HG03354 (cell line): ENCODE measurements at regions not wholly inside any gene's neighbourhood (a gene's known extent, or its start where the extent isn't known, plus 50 kb on each side); places are given as distances from the start of the nearest gene placed in this dataset.
"Not testable (repeated sequence)": the region's sequence is repeated elsewhere in the genome, so short reads cannot be mapped to it uniquely, and the experiment has no call there.

Experiments used
- ATAC-seq: cut with Tn5 transposase; IDR thresholded peaks from one replicate; pipeline ENCODE4 v1.9.1; 2021; ENCODE audit warnings: mild to moderate bottlenecking; ENCODE audit not compliant: unreplicated experiment, poor library complexity, severe bottlenecking

DNA sequence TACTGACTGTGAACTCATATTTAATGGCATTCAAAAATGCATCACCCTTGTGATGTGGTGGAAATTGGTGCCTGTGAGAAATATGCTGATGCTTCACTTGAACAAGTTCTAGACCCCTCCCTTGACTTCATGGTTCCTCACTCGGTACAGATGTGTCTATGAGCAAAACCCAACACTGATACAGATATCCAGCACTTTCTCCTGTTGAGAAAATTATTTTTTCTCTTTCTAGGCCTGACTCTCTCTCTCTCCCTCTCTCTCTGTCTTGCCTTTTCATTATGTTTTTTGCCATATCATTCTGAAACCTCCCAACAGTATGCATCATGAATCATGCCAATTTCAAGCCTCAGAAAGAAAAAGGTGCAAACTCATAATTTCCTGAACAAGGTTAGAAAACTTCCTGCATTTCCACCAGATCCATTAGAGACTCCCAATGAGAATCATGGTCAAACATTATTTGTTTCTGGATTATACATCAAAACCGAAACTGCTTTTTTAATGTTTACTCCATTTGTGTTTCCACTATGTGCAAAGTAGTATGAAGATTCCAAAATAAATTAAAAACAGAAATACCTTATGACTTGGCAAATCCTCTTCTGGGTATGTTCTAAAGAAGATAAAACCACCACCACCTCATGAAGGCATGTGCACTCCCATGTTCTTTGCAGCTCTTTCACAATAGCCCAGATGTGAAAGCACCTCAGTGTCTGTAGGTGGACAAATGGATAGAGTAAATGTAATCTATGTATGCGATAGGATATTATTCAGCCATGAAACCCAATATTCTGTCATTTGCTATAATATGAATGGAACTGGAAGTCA lies 543.6 kb downstream of the TMEM121 start:
- ATAC-seq = no peak

DNA sequence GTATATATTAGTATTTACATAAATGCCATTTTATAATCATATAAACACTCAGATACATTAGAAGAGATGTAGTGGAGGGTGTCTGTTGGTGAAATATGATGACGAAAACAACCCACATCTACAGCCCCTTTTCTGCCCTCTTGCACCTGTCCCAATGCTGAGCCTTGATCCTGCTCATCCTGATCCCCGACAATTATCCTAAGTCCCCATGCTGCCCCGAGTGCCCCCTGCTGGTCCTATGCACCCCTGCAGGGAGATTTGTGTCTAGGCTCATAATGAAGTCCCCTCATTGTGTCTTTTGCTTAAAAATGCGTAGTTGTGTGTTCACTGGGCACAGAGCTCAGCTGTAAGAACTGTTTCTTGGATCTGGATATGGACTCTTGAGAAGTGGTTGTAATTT lies 554.5 kb downstream of the TMEM121 start:
- no peak for ATAC-seq

DNA sequence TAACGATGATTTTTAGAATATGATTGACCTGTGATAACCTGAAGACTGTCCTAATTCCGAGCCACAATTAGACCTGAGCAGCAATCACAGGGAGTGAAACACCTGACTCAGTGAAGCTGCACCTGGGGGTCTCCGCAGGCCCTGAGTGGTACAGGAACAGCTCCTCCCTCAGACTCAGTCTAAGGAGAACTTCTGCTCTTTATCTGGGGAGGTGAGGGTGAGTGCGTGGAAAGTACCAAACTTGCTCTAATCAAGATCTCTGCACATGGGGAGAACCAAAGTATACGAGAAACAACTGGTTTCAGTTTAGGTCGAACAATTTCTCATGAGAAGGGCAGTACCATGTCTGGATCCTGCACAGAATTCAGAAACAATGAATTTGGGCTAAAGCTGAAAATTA lies 555.3 kb downstream of the TMEM121 start:
- not testable (repeated sequence) for ATAC-seq

DNA sequence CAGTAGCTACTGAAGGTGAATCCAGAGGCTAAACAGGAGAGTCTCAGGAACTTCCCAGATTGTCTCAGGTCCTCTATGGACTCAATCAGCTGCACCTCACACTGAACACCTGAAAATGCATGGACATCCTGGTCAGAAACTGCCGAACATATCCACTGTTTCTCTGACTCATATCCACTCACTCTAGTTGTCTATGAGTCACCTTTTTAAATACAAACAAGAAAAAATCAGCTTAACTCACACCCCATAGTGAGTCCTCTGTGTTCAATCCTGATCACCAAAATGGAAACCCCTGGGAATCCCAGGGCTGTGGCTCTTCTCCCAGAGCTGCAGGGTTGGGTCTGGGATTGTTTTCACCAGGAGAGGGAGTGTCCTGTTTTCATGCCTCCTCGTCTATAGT lies 556.7 kb downstream of the TMEM121 start:
- ATAC-seq = no peak

DNA sequence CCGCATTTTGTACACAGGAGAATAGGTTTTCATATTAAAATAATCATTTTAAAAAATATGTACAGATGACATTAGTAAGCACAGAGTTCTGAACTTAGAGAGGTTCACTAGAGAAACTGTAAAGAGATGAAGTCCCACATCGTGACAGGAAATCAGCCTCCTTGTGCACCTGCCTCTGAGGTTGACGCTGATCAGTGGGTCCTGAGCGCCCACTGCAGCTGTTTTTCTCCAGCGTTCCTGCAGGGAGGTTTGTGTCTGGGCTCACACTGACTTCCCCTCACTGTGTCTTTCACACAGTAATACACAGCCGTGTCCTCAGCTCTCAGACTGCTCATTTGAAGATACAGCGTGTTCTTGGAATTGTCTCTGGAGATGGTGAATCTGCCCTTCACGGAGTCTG lies 561.5 kb downstream of the TMEM121 start:
- ATAC-seq = no peak

DNA sequence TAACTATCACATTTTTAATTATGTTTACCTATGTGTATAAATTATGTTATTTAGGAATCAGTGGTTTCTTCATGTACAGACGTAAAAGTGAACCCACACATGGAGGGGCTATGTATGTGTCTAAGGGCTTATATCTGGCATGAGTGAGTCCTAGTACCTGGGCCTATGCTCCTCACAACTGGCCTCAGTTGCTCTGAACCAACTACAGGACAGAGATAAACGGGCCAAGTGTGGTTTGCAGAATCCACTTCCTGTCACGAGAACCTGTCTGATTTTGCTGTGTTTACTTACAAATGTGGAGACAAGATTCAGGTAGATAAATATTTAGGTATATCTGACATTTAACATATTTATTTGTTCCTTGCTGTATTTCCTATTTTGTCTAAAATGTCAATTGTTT lies 562.5 kb downstream of the TMEM121 start:
- not testable (repeated sequence) for ATAC-seq

DNA sequence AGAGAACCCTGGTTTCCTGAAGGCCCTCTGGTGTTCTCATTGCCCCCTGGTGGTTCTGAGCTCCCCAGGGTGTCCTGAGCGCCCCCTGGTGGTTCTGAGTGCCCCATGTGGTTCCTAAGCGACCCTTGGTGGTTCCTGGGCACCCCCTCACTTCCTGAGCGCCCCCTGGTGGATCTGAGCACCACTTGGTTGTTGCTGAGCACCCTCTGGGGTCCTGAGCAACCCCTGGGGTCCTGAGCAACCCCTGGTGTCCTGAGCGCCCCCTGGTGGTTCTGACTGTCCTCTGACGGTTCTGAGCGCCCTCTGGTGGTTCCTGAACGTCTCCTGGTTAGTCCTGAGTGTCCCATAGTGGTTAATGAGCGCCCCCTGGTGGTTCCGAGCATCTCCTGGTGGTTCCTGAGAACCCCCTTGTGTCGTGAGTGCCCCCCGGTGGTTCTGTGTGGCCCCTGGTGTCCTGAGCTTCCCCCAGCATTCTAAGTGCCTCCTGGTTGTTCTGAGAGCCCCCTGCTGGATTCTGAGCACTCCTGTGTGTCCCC lies 568.3 kb downstream of the TMEM121 start:
- no peak for ATAC-seq

DNA sequence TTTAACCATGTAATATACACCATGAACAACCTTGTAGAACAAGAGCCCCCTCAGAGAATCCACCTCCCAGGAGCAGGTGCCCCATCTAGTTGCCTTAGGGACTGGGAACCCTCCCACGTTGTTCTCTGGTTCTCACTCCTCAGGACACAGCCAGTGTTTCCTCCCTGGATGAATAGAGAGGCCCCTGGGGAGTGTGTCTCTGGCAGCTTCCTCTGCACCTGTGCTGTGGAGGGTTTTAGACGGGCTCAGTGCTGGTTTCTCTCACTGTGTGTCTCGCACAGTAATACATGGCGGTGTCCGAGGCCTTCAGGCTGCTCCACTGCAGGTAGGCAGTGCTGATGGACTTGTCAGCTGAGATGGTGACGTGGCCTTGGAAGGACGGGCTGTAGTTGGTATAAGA lies 581.3 kb downstream of the TMEM121 start:
- ATAC-seq = no peak

DNA sequence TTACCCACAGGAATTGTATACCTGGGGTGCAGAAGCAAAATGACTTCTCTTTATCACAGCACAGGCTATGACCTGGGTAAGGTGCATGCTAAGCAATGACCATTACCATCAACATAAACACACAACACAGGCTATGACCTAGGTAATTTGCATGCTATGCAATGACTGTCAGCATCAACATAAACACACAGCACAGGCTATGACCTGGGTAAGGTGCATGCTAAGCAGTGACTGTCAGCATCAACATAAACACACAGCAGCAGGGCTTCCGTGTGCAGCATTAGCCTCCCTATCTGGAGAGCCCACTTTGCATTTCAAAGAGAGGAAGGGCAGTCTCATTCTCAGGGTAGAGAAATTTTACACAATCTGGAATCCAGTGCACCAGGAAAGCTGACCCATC lies 583.0 kb downstream of the TMEM121 start:
- no peak for ATAC-seq

DNA sequence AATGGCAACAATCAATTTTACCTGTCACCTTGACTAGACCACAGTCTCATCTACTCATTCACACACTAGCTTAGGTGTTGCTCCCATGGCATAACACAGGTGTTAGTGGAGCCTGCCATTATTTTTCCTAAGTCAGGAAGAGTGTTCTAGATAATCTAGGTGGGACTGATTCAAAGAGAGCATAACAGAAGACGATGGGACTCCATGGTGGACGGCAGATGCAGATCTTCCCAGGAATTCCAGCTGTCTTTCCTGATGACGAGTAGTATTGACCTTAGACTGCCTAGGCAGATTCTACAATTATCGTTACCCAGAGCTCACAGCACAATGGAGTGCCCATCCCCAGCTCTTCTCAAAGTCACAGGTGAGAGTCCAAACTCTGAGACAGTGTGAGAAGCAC lies 589.0 kb downstream of the TMEM121 start:
- no peak for ATAC-seq

DNA sequence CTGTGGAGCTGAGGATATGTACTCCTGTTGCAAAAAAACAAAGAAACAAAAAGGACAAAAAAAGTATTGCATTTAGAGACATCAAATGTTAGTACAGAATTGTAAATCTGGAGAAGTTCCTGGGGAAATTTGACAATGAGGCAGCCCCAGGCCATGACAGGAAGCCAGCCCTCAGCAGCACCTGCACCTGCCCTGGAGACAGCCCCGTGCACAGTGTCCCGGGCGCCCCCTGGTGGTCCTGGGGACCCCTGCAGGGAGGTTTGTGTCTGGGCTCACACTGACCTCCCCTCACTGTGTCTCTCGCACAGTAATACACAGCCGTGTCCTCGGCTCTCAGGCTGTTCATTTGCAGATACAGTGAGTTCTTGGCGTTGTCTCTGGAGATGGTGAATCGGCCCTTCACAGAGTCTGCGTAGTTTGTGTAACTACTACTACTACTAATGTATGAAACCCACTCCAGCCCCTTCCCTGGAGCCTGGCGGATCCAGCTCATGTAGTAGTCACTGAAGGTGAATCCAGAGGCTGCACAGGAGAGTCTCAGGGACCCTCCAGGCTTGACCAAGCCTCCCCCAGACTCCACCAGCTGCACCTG lies 590.1 kb downstream of the TMEM121 start:
- ATAC-seq = not testable (repeated sequence)

DNA sequence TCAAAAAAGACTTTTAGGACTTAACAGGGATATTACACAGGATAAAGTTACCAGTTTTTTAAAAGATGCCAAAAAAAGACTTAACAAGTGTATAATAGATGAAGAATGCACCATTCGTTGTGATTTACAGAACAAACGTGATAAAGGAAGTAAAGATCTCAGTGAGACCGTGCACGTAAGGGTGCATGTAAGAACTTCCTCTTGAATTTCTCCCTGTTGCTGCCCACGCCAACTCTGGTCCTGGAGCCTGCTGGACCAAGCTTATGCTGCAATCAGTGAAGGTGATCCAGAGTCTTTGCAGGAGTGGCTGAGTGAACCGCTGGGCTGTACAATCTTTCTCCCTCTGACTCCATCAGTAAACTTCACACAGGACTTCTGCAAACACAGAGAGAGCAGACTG lies 593.7 kb downstream of the TMEM121 start:
- ATAC-seq = no peak

DNA sequence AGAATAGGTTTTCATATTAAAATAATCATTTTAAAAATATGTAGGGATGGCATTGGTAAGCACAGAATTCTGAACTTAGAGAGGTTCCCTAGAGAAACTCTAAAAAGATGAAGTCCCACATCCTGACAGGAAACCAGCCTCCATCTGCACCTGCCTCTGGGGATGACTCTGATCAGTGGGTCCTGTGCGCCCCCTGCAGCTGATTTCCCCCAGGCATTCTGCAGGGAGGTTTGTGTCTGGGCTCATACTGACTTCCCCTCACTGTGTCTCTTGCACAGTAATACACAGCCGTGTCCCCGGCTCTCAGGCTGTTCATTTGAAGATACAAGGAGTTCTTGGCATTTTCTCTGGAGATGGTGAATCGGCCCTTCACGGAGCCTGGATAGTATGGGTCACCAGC lies 602.9 kb downstream of the TMEM121 start:
- ATAC-seq = no peak

DNA sequence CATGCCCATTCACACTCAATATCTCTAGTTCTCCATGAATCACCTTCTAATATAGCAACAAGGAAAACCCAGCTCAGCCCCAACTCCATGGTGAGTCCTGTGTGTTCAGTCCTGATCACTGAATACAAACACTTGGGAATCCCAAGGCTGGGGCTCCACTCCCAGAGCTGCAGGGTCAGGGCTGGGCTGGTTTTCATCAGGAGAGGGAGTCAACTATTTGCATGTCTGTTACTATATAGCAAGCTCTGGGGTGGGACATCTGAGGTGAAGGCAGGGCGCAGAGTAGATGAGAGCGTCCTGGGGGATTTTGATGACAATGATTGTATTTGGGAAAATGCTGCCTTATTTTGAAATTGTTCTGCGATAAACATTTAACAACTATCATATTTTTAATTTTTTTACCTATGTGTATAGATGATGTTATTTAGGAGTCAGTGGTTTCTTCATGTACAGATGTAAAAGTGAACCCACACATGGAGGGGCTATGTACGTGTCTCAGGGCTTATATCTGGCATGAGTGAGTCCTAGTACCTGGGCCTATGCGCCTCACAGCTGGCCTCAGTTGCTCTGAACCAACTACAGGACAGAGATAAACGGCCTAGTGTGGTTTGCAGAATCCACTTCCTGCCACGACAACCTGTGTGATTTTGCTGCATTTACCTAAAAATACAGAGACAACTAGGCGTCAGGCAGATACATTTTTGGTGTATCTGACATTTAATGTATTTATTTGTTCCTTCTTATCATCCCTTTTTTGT lies 603.7 kb downstream of the TMEM121 start:
- not testable (repeated sequence) for ATAC-seq

DNA sequence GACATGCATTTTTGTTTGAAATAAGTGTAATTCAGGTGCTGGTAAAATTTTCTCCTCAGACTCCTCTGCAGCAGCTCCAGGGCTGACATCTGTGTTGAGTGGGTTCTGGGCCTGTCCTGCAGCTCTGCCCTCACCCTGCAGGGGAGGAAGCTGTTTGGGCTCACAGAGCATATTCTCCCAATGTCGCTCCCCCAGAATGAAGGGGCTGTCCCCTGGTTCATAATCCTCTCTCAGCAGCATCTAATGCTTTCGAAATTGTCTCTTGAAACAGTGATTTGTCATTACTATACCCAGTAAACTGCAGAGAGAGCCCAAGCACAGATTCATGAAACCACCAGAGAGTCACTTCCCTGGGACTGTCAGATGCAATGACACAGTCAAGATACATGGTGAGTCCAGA lies 606.7 kb downstream of the TMEM121 start:
- not testable (repeated sequence) for ATAC-seq

DNA sequence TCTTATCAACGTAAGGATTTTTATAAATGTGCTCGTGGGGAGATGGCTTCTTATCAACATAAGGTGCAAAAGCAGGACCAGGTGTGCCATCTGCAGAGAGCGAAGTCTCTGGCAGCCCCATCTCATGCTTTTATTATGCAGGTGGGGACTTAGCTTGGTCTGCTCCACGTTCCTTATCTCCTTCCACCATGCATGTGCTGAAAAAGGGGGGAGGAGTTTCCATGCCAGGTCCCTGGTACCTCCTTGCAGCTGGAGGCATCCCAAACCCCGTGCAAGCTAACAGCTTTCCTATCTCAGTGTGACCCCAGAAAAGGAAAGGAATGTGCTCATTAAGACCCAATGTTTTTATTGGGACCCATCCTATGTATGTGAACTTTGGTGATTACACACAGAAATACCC lies 608.5 kb downstream of the TMEM121 start:
- no peak for ATAC-seq

DNA sequence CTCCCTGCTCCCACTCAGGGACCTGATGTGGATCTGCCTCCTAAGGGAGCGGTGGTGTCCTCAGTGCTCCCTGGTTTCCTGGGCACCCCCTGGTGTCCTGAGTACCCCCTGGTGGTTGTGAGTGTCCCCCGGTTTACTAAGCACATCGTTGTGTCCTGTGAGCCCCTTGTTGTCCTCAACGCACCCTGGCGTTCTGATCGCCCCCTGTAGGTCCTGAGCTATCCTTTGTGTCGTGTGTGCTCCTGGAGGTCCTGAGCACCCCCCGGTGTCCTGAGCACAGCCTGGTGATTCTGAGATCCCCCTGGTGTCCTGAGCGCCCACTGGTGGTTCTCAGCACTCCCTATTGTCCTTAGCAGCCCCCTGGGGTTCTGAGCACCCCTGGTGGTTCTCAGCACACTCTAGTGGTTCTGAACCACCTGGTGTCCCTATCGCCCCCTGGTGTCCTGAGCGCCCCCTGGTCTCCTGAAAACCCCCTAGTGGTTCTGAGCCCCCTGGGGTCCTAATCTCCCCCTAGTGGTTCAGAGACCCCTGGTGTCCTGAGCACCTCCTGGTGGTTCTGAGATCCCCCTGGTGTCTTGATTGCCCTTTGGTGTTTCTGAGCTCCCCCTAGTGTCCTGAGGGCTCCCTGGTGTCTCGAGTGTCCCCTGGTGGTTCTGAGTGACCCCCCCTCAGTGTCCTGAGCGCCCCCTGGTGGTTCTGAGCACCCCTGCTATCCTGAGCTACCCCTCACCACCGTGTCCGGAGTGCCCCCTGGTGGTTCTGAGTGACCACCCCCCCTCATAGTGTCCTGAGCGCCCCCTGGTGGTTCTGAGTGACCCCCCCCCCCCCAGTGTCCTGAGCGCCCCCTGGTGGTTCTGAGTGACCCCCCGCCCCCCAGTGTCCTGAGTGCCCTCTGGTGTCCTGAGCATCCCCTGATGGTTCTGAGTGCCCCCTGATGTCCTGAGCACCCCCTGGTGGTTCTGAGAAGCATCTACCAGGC lies 615.1 kb downstream of the TMEM121 start:
- no peak for ATAC-seq

DNA sequence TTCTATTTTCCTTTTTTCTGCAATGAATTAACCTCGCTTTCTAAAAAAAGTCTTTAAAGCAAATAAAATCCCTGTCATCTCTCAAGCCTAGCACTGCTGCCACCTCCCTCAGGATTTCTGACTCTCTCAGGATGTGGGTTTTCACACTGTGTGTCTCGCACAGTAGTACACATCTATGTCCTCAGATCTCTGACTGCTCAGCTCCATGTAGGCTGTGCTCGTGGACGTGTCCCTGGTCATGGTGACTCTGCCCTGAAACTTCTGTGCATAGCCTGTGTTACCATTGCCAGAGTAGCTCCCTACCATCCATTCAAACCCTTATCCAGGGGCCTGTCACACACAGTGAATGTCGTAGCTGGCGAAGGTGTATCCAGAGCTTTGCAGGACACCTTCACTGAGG lies 619.3 kb downstream of the TMEM121 start:
- ATAC-seq = not testable (repeated sequence)

DNA sequence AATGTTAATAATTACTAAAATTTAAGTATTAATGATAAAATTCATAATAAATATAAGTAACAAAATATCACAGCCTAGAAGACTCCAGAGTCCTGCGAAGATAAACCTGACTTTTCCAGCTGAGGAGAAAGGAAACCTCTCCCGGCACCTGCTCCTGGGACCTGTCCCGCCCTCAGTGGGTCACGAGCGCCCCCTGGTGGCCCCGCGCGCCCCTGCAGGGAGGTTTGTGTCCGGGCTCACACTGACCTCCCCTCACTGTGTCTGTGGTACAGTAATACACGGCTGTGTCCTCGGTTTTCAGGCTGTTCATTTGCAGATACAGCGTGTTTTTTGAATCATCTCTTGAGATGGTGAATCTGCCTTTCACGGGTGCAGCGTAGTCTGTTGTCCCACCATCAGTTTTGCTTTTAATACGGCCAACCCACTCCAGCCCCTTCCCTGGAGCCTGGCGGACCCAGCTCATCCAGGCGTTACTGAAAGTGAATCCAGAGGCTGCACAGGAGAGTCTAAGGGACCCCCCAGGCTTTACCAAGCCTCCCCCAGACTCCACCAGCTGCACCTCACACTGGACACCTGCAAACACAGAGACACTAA lies 627.1 kb downstream of the TMEM121 start:
- ATAC-seq = not testable (repeated sequence)
